ENCODE measurements at regions not wholly inside any gene's neighbourhood (a gene's known extent, or its start where the extent isn't known, plus 50 kb on each side); places are given as distances from the start of the nearest gene placed in this dataset.

DNA sequence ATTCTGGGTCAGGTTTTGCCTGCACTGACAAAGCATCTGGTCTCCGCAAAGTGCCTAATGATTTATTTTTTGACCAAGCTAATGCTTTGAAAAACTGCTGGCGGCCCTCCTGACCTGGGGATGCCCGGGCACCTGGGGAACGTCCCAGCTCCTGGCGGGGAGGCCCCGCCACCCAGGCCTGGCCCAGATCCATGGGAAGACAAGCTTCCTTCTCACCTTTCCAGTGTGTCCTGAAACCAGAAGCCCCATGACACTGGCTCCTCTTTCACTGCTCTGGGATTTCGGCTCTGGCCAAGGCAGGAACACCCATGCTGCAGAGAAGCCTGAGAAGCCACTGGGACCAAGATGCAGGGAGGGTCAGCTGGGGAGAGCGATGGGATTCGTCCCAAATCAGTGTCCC is 144.1 kb downstream of the SEC61B start:
- Mint-ChIP-seq H3K4me3 (no peak overlapping the region), H3K36me3 (ENCODE audit: insufficient read depth in 1 of 3, low read depth in 3 of 3) (no peaks in the 10 kb centered on the region), H3K9me3 (no peaks in the 10 kb centered on the region), H3K4me1 (peaks cover 6 to 23% of the 10 kb centered on the region in 2 experiments), H3K27me3 (ENCODE audit: low read depth) (peaks cover 3% of the 10 kb centered on the region), H3K27ac (no peak overlapping the region)
- Histone ChIP-seq H3T11ph (ENCODE audit: low read length) (no peak overlapping the region), H3K4ac (ENCODE audit: low read depth, low read length) (no peak overlapping the region), H3K14ac (ENCODE audit: insufficient read depth, low read length) (no peak overlapping the region), H2BK5ac (ENCODE audit: insufficient read length, low read length) (no peak overlapping the region), H3K23ac (ENCODE audit: insufficient read length, low read depth, low read length) (no peak overlapping the region), H3K9me3 (ENCODE audit: control insufficient read depth, low read depth, low read length) (no peaks in the 10 kb centered on the region), H2BK12ac (ENCODE audit: insufficient read length, low read depth, low read length) (no peak overlapping the region), H3K18ac (ENCODE audit: insufficient read length, low read depth, low read length) (no peak overlapping the region), H2AFZ (ENCODE audit: low read length) (no peak overlapping the region), H4K8ac (replicated peaks; ENCODE audit: insufficient read length, low read depth, low read length) (no peak overlapping the region), H4K5ac (ENCODE audit: insufficient read length, low read depth, low read length) (no peak overlapping the region), H2BK120ac (ENCODE audit: low read depth, low read length, poor library complexity, severe bottlenecking) (no peak overlapping the region), H3K79me2 (ENCODE audit: insufficient read depth, low read length) (no peaks in the 10 kb centered on the region), H3K27ac (ENCODE audit: insufficient read length, low read depth, low read length) (no peak overlapping the region), H3K4me2 (ENCODE audit: insufficient read depth, insufficient read length, low read length) (no peak overlapping the region), H3K27me3 (ENCODE audit: insufficient read depth, low read length) (no peaks in the 10 kb centered on the region), H3K4me1 (ENCODE audit: insufficient read depth, low read length) (no peaks in the 10 kb centered on the region), H2BK15ac (ENCODE audit: low read depth, low read length) (no peak overlapping the region), H3K23me2 (ENCODE audit: insufficient read length, low read depth, low read length, poor library complexity, severe bottlenecking) (no peaks in the 10 kb centered on the region), H2AK5ac (ENCODE audit: insufficient read length, low read length) (no peak overlapping the region), H3K9ac (ENCODE audit: extremely low read depth, insufficient read length, low read length) (no peak overlapping the region), H3K79me1 (ENCODE audit: insufficient read depth, low read depth, low read length, poor library complexity, severe bottlenecking) (no peaks in the 10 kb centered on the region), H3K56ac (ENCODE audit: insufficient read length, low read depth, low read length) (no peak overlapping the region), H4K20me1 (ENCODE audit: control insufficient read depth, insufficient read depth, insufficient read length) (no peaks in the 10 kb centered on the region), H2BK20ac (ENCODE audit: low read depth, low read length, poor library complexity, severe bottlenecking) (no peak overlapping the region), H4K91ac (ENCODE audit: insufficient read length, low read depth, low read length) (no peak overlapping the region)
- TF ChIP-seq, protein P1, sequence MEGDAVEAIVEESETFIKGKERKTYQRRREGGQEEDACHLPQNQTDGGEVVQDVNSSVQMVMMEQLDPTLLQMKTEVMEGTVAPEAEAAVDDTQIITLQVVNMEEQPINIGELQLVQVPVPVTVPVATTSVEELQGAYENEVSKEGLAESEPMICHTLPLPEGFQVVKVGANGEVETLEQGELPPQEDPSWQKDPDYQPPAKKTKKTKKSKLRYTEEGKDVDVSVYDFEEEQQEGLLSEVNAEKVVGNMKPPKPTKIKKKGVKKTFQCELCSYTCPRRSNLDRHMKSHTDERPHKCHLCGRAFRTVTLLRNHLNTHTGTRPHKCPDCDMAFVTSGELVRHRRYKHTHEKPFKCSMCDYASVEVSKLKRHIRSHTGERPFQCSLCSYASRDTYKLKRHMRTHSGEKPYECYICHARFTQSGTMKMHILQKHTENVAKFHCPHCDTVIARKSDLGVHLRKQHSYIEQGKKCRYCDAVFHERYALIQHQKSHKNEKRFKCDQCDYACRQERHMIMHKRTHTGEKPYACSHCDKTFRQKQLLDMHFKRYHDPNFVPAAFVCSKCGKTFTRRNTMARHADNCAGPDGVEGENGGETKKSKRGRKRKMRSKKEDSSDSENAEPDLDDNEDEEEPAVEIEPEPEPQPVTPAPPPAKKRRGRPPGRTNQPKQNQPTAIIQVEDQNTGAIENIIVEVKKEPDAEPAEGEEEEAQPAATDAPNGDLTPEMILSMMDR (conservative IDR thresholded peaks at IDR 0.05): no peak
- DNase-seq: no peak
- WGBS (ENCODE audit: extremely low coverage, insufficient read length, low lambda C conversion rate): no CpG with 5 or more reads among the region's 9 CpGs
